ENCODE measurements at regions not wholly inside any gene's neighbourhood (a gene's known extent, or its start where the extent isn't known, plus 50 kb on each side); places are given as distances from the start of the nearest gene placed in this dataset.

DNA sequence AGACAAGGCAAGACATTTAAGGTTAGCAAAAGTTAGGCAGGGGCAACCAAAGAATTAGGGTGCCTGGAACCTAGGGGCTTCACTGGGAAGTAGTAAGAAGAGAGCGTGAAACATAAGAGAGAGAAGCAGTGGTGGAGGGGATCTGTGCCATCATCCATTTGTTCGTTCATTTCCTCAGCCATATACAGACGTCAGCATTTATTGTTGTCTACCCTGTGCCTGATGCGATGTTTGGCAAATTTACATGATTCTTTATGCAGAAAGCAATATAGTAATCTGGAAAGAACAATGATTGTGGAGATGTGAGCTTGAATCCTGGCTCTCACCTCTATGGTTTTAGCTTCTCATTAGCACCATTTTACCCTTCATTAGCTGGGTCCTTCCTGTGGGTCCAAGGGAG lies 477.5 kb upstream of the MPDZ start:
- no peak for FAIRE-seq
- Histone ChIP-seq H3K9me3 (replicated peaks; ENCODE audit: control insufficient read depth, insufficient read depth, low read length) (no peaks in the 10 kb centered on the region), H2AFZ (ENCODE audit: low read depth, low read length) (no peak overlapping the region), H3K4me2 (ENCODE audit: insufficient read depth, low read length) (no peak overlapping the region), H3K36me3 (ENCODE audit: control insufficient read depth in 2 of 2, extremely low read depth in 1 of 2, insufficient read depth in 2 of 2, low read length in 2 of 2) (no peaks in the 10 kb centered on the region), H3K9ac (replicated peaks; ENCODE audit: extremely low read depth, insufficient read depth, low read length) (no peak overlapping the region), H4K20me1 (replicated peaks; ENCODE audit: control insufficient read depth, extremely low read depth, insufficient read depth, low read length) (no peaks in the 10 kb centered on the region), H3K4me1 (ENCODE audit: control insufficient read depth, extremely low read depth, insufficient read depth, low read length) (no peaks in the 10 kb centered on the region), H3K4me3 (replicated peaks in 1 of 3; ENCODE audit: insufficient read depth in 1 of 3, low read depth in 1 of 3, low read length in 3 of 3) (no peak overlapping the region), H3K27ac (ENCODE audit: insufficient read depth, low read depth, low read length) (no peak overlapping the region), H3K9me1 (replicated peaks; ENCODE audit: control insufficient read depth, extremely low read depth, insufficient read depth, low read length) (no peaks in the 10 kb centered on the region), H3K27me3 (ENCODE audit: control insufficient read depth in 2 of 2, insufficient read depth in 2 of 2, low read length in 2 of 2) (no peaks in the 10 kb centered on the region), H3K79me2 (ENCODE audit: control insufficient read depth, insufficient read depth, low read length) (no peaks in the 10 kb centered on the region)
- ChIA-PET POLR2A (no interaction called here), CTCF (interaction anchor here (0.8 kb wide), 1 partner anchor 11 kb away, joined by 3 read pairs; no protein-coding TSS in a partner anchor)
- no TSS peak for BruUV-seq (replicated peaks)
- TF ChIP-seq EZH2 (IDR thresholded peaks at IDR 0.05; ENCODE audit: borderline replicate concordance, low read depth, low read length, severe bottlenecking), result no peak
- no peak for TF ChIP-seq GATA2 (IDR thresholded peaks at IDR 0.05; ENCODE audit: insufficient read depth, insufficient read length, low read depth, low read length)
- TF ChIP-seq MYC (IDR thresholded peaks at IDR 0.05; ENCODE audit: low read depth, low read length), result no peak
- TF ChIP-seq, protein P1, sequence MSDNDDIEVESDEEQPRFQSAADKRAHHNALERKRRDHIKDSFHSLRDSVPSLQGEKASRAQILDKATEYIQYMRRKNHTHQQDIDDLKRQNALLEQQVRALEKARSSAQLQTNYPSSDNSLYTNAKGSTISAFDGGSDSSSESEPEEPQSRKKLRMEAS (IDR thresholded peaks at IDR 0.05; ENCODE audit: insufficient read depth, insufficient read length), result no peak
- no peak for TF ChIP-seq FOS (IDR thresholded peaks at IDR 0.05; ENCODE audit: borderline replicate concordance, insufficient read depth, low read length)
- TF ChIP-seq POLR2A (IDR thresholded peaks at IDR 0.05; ENCODE audit: low read depth, low read length), result no peak
- TF ChIP-seq POLR2AphosphoS5 (IDR thresholded peaks at IDR 0.05; ENCODE audit: insufficient read depth, low read depth, low read length), result no peak
- TF ChIP-seq JUN (IDR thresholded peaks at IDR 0.05; ENCODE audit: borderline replicate concordance, insufficient read depth, insufficient read length, low read depth), result no peak
- TF ChIP-seq, protein P2, sequence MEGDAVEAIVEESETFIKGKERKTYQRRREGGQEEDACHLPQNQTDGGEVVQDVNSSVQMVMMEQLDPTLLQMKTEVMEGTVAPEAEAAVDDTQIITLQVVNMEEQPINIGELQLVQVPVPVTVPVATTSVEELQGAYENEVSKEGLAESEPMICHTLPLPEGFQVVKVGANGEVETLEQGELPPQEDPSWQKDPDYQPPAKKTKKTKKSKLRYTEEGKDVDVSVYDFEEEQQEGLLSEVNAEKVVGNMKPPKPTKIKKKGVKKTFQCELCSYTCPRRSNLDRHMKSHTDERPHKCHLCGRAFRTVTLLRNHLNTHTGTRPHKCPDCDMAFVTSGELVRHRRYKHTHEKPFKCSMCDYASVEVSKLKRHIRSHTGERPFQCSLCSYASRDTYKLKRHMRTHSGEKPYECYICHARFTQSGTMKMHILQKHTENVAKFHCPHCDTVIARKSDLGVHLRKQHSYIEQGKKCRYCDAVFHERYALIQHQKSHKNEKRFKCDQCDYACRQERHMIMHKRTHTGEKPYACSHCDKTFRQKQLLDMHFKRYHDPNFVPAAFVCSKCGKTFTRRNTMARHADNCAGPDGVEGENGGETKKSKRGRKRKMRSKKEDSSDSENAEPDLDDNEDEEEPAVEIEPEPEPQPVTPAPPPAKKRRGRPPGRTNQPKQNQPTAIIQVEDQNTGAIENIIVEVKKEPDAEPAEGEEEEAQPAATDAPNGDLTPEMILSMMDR (IDR thresholded peaks at IDR 0.05; ENCODE audit: extremely low read depth in 1 of 2, insufficient read depth in 1 of 2, low read depth in 1 of 2, low read length in 2 of 2), result no peak
- dilution Hi-C loops (cut with MboI; ENCODE audit: extremely low pct_ligation_motif_present, low sequenced_read_pairs) (no loop called here), intact Hi-C loops (cut with micrococcal nuclease) (no loop called here)
- DNase-seq (ENCODE audit: low read depth, low spot score), result no peak

All from endothelial cell of umbilical vein (primary cell).